Panc1 (cell line): ENCODE measurements at regions not wholly inside any gene's neighbourhood (a gene's known extent, or its start where the extent isn't known, plus 50 kb on each side); places are given as distances from the start of the nearest gene placed in this dataset.

Experiments
- ATAC-seq: fragments of 200-7000 bp; cut with Tn5 transposase; 2 replicates; pipeline ENCODE4 v1.9.1; 2020; ENCODE audit warnings: mild to moderate bottlenecking, moderate library complexity
- BruUV-seq: library from RNA; stranded (reverse); fragments of 400-500 nt; replicated peaks from 2 replicates; lab custom pipeline; 2021; lab: Mats Ljungman, UMichigan
- CTCF ChIA-PET: fragments of 300-600 bp; sonication (Branson Sonifier 250); formaldehyde crosslinking; loops from one replicate; lab custom pipeline; 2022; ENCODE audit warnings: antibody characterized with exemption; lab: Charles Lee
- POLR2A ChIA-PET: fragments of 300-600 bp; sonication (Branson Sonifier 250); formaldehyde crosslinking; loops from one replicate; lab custom pipeline; 2022; ENCODE audit warnings: antibody characterized with exemption; lab: Charles Lee
- DNase-seq: peaks from one replicate; pipeline ENCODE4 v3.0.0-alpha.2; 2010; ENCODE audit warnings: low read depth, low spot score
- H3K27ac ChIP-seq: 2 replicates; pipeline ENCODE4 v1.5.1; 2011; ENCODE audit warnings: mild to moderate bottlenecking, low read length, inconsistent platforms
- H3K27me3 ChIP-seq: fragments of 200-500 bp; sonication (Bioruptor generic); 2 replicates; pipeline ENCODE4 v1.6.0; 2014; ENCODE audit warnings: low read length, inconsistent platforms; ENCODE audit not compliant: control insufficient read depth, insufficient read depth
- H3K36me3 ChIP-seq: fragments of 200-500 bp; sonication (Bioruptor generic); 2 replicates; pipeline ENCODE4 v1.5.1; 2014; ENCODE audit warnings: inconsistent platforms, mild to moderate bottlenecking, low read length, moderate library complexity; ENCODE audit not compliant: control insufficient read depth, insufficient read depth
- H3K4me1 ChIP-seq: 2 replicates; pipeline ENCODE4 v1.5.1; 2011; ENCODE audit warnings: inconsistent platforms, mild to moderate bottlenecking, low read length, moderate library complexity; ENCODE audit not compliant: control insufficient read depth, insufficient read depth
- H3K4me3 ChIP-seq, 2 experiments: 2 replicates each; pipeline ENCODE4 v1.5.1; 2011 to 2012; ENCODE audit warnings: low read depth in 2 of 2, low read length in 2 of 2, mild to moderate bottlenecking in 2 of 2, inconsistent platforms in 1 of 2, moderate library complexity in 1 of 2
- H3K9me3 ChIP-seq: fragments of 200-500 bp; sonication (Bioruptor generic); 2 replicates; pipeline ENCODE4 v1.5.1; 2014; ENCODE audit warnings: low read depth, mild to moderate bottlenecking, inconsistent platforms, low read length, moderate library complexity; ENCODE audit not compliant: control insufficient read depth, insufficient read depth
- POLR2AphosphoS5 ChIP-seq: IDR thresholded peaks from 2 replicates; pipeline ENCODE4 v1.6.1; 2012; ENCODE audit warnings: mild to moderate bottlenecking, low read depth, low read length, moderate library complexity
- SIN3A ChIP-seq: IDR thresholded peaks from 2 replicates; pipeline ENCODE4 v1.6.1; 2012; ENCODE audit warnings: low read depth, mild to moderate bottlenecking, low read length, moderate library complexity, borderline replicate concordance; ENCODE audit not compliant: insufficient read depth
- TCF7L2 ChIP-seq: IDR thresholded peaks from 2 replicates; pipeline ENCODE4 v1.6.1; 2011; ENCODE audit warnings: mild to moderate bottlenecking, low read depth, low read length, inconsistent platforms
- in situ Hi-C: cut with HindIII; loops from 2 replicates; pipeline ENCODE4 v1.10.0; 2016; ENCODE audit warnings: low sequenced_read_pairs, low pct_unique_long_range_greater_than_20kb
- intact Hi-C: fragments of 100-400 bp; cut with micrococcal nuclease; formaldehyde crosslinking; loops from one replicate; pipeline ENCODE4 v1.10.0; 2022; ENCODE audit not compliant: unreplicated experiment
- TF ChIP-seq, protein P1 (sequence below), 2 experiments: IDR thresholded peaks; 2 replicates each; pipeline ENCODE4 v1.6.1; 2011 to 2012; ENCODE audit warnings: low read depth in 2 of 2, control low read depth in 1 of 2, low read length in 1 of 2, mild to moderate bottlenecking in 1 of 2, moderate library complexity in 1 of 2; ENCODE audit not compliant: insufficient read depth in 1 of 2
- TF ChIP-seq, protein P2 (sequence below): fragments of 450-650 bp; IDR thresholded peaks from 2 replicates; pipeline ENCODE4 v1.5.1; 2017; ENCODE audit warnings: mild to moderate bottlenecking

DNA sequence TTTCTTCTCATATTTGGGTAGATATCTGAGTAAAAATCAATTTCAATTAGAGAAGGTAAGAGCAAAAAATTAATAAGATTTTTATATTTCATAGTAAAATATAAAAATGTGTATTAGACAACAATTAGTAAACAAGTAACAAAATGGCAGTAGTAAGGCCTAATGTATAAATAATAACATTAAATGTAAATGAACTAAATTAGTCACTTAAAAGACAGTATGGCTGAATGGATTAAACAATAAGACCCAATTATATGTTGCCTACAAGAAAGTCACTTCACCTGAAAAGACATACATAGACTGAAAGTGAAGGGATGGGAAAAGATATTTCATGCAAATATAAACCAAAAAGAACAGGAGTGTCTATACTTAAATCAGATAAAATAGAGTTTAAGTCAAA lies 147.6 kb downstream of the TRMT11 start:
- no peak overlapping the region for H3K27ac ChIP-seq
- H3K27me3 ChIP-seq = no peaks in the 10 kb centered on the region
- ATAC-seq (no peak), DNase-seq (no peak)
- ChIA-PET POLR2A (no interaction called here), CTCF (no interaction called here)
- H3K4me1 ChIP-seq = no peaks in the 10 kb centered on the region
- intact Hi-C loops = no loop called here
- in situ Hi-C loops = no loop called here
- no peak for TF ChIP-seq POLR2AphosphoS5
- TF ChIP-seq, protein P1, sequence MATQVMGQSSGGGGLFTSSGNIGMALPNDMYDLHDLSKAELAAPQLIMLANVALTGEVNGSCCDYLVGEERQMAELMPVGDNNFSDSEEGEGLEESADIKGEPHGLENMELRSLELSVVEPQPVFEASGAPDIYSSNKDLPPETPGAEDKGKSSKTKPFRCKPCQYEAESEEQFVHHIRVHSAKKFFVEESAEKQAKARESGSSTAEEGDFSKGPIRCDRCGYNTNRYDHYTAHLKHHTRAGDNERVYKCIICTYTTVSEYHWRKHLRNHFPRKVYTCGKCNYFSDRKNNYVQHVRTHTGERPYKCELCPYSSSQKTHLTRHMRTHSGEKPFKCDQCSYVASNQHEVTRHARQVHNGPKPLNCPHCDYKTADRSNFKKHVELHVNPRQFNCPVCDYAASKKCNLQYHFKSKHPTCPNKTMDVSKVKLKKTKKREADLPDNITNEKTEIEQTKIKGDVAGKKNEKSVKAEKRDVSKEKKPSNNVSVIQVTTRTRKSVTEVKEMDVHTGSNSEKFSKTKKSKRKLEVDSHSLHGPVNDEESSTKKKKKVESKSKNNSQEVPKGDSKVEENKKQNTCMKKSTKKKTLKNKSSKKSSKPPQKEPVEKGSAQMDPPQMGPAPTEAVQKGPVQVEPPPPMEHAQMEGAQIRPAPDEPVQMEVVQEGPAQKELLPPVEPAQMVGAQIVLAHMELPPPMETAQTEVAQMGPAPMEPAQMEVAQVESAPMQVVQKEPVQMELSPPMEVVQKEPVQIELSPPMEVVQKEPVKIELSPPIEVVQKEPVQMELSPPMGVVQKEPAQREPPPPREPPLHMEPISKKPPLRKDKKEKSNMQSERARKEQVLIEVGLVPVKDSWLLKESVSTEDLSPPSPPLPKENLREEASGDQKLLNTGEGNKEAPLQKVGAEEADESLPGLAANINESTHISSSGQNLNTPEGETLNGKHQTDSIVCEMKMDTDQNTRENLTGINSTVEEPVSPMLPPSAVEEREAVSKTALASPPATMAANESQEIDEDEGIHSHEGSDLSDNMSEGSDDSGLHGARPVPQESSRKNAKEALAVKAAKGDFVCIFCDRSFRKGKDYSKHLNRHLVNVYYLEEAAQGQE (IDR thresholded peaks at IDR 0.05; ENCODE audit: insufficient read depth in 1 of 2, low read depth in 2 of 2, low read length in 1 of 2) = no peak
- TF ChIP-seq, protein P2, sequence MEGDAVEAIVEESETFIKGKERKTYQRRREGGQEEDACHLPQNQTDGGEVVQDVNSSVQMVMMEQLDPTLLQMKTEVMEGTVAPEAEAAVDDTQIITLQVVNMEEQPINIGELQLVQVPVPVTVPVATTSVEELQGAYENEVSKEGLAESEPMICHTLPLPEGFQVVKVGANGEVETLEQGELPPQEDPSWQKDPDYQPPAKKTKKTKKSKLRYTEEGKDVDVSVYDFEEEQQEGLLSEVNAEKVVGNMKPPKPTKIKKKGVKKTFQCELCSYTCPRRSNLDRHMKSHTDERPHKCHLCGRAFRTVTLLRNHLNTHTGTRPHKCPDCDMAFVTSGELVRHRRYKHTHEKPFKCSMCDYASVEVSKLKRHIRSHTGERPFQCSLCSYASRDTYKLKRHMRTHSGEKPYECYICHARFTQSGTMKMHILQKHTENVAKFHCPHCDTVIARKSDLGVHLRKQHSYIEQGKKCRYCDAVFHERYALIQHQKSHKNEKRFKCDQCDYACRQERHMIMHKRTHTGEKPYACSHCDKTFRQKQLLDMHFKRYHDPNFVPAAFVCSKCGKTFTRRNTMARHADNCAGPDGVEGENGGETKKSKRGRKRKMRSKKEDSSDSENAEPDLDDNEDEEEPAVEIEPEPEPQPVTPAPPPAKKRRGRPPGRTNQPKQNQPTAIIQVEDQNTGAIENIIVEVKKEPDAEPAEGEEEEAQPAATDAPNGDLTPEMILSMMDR = no peak
- TF ChIP-seq TCF7L2 = no peak
- no peak for TF ChIP-seq SIN3A
- no peaks in the 10 kb centered on the region for H3K9me3 ChIP-seq
- H3K4me3 ChIP-seq = no peak overlapping the region
- BruUV-seq = no TSS peak
- no peaks in the 10 kb centered on the region for H3K36me3 ChIP-seq

DNA sequence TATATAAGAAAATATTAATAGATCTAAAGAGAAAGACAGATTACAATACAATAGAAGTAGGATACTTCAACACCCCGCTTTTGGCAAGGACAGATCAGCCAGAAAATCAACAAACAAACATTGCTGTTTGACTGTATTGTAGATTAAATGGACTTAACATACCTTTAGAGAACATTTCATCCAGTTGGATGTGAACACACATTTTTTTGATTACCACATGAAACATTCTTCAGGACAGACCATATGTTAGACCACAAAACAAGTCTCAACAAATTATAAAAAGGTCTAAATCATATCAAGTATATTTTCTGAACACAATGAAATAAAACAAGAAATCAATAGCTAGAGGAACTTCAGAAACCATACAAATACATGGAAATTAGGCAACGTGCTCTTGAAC lies 148.2 kb downstream of the TRMT11 start:
- in situ Hi-C loops = no loop called here
- ATAC-seq = no peak
- intact Hi-C loops = no loop called here
- no peak for TF ChIP-seq POLR2AphosphoS5
- TF ChIP-seq, protein P2 = no peak
- TF ChIP-seq, protein P1 (IDR thresholded peaks at IDR 0.05; ENCODE audit: insufficient read depth in 1 of 2, low read depth in 2 of 2, low read length in 1 of 2) = no peak
- no peak for TF ChIP-seq TCF7L2
- TF ChIP-seq SIN3A = no peak
- no TSS peak for BruUV-seq
- ChIA-PET POLR2A (no interaction called here), CTCF (no interaction called here)
- Histone ChIP-seq H3K4me3 (no peak overlapping the region), H3K4me1 (no peaks in the 10 kb centered on the region), H3K9me3 (no peaks in the 10 kb centered on the region), H3K27me3 (no peaks in the 10 kb centered on the region), H3K27ac (no peak overlapping the region), H3K36me3 (no peaks in the 10 kb centered on the region)
- no peak for DNase-seq
